BJ (cell line): ENCODE measurements at regions not wholly inside any gene's neighbourhood (a gene's known extent, or its start where the extent isn't known, plus 50 kb on each side); places are given as distances from the start of the nearest gene placed in this dataset.

ENCODE experiments used
- CTCF ChIA-PET: fragments of 350-600 bp; formaldehyde crosslinking; extraction: SDS; loops from one replicate; lab custom pipeline; 2021; ENCODE audit warnings: antibody characterized with exemption, inconsistent platforms; lab: Yijun Ruan, JAX
- POLR2A ChIA-PET: fragments of 300-600 bp; sonication (Branson Sonifier 250); formaldehyde crosslinking; extraction: SDS; loops from one replicate; lab custom pipeline; 2021; ENCODE audit warnings: antibody characterized with exemption; lab: Charles Lee
- DNase-seq: peaks from one replicate; pipeline ENCODE4 v3.0.0-alpha.2; 2011; ENCODE audit warnings: low read depth
- H3K27me3 ChIP-seq: 2 replicates; pipeline ENCODE4 v1.6.0; 2011; ENCODE audit warnings: low read length; ENCODE audit not compliant: control insufficient read depth, insufficient read depth
- H3K36me3 ChIP-seq: 2 replicates; pipeline ENCODE4 v1.5.1; 2011; ENCODE audit warnings: low read length; ENCODE audit not compliant: control insufficient read depth, insufficient read depth
- H3K4me3 ChIP-seq: 2 replicates; pipeline ENCODE4 v1.5.1; 2011; ENCODE audit warnings: low read depth, mild to moderate bottlenecking, control low read depth, low read length
- TF ChIP-seq, protein P1 (sequence below): IDR thresholded peaks from 2 replicates; pipeline ENCODE4 v1.5.1; 2011; ENCODE audit warnings: low read depth, mild to moderate bottlenecking, control low read depth, inconsistent platforms, low read length, moderate library complexity; ENCODE audit not compliant: insufficient read depth

- Histone ChIP-seq H3K36me3 (no peaks in the 10 kb centered on the region), H3K4me3 (no peak overlapping the region), H3K27me3 (no peaks in the 10 kb centered on the region)
- ChIA-PET CTCF (interaction anchor here (0.7 kb wide), 1 partner anchor 102 kb away, joined by 3 read pairs; no protein-coding TSS in a partner anchor), POLR2A (no interaction called here)
- DNase-seq = no peak
- TF ChIP-seq, protein P1, sequence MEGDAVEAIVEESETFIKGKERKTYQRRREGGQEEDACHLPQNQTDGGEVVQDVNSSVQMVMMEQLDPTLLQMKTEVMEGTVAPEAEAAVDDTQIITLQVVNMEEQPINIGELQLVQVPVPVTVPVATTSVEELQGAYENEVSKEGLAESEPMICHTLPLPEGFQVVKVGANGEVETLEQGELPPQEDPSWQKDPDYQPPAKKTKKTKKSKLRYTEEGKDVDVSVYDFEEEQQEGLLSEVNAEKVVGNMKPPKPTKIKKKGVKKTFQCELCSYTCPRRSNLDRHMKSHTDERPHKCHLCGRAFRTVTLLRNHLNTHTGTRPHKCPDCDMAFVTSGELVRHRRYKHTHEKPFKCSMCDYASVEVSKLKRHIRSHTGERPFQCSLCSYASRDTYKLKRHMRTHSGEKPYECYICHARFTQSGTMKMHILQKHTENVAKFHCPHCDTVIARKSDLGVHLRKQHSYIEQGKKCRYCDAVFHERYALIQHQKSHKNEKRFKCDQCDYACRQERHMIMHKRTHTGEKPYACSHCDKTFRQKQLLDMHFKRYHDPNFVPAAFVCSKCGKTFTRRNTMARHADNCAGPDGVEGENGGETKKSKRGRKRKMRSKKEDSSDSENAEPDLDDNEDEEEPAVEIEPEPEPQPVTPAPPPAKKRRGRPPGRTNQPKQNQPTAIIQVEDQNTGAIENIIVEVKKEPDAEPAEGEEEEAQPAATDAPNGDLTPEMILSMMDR = no peak
These were observed 111.6 kb upstream of the GPRIN3 start for GRCh38 chr4:89419111-89419695.

GRCh38 chr4:89416960-89417359, 109.4 kb upstream of the GPRIN3 start:
- no peaks in the 10 kb centered on the region for H3K36me3 ChIP-seq
- no peaks in the 10 kb centered on the region for H3K27me3 ChIP-seq
- DNase-seq = no peak
- TF ChIP-seq, protein P1 = no peak
- ChIA-PET CTCF (interaction anchor here (1.0 kb wide), 1 partner anchor 162 kb away, joined by 5 read pairs; no protein-coding TSS in a partner anchor), POLR2A (no interaction called here)
- H3K4me3 ChIP-seq = no peak overlapping the region

GRCh38 chr4:89413518-89413917, 105.9 kb upstream of the GPRIN3 start:
- H3K4me3 ChIP-seq = no peak overlapping the region
- POLR2A ChIA-PET = no interaction called here
- H3K27me3 ChIP-seq = no peaks in the 10 kb centered on the region
- CTCF ChIA-PET = interaction anchor here (0.6 kb wide), 1 partner anchor 11 kb away, joined by 3 read pairs; no protein-coding TSS in a partner anchor
- TF ChIP-seq, protein P1 = no peak
- no peak for DNase-seq
- no peaks in the 10 kb centered on the region for H3K36me3 ChIP-seq

- ChIA-PET POLR2A (no interaction called here), CTCF (interaction anchor here (0.7 to 1.8 kb wide), 5 partner anchors 9 to 27 kb away, joined by 3 to 5 read pairs (median 4); no protein-coding TSS in a partner anchor)
- Histone ChIP-seq H3K27me3 (no peaks in the 10 kb centered on the region), H3K4me3 (no peak overlapping the region), H3K36me3 (no peaks in the 10 kb centered on the region)
- DNase-seq = no peak
- TF ChIP-seq, protein P1 = no peak
These were observed 104.1 kb upstream of the GPRIN3 start for GRCh38 chr4:89411539-89412309.

DNA sequence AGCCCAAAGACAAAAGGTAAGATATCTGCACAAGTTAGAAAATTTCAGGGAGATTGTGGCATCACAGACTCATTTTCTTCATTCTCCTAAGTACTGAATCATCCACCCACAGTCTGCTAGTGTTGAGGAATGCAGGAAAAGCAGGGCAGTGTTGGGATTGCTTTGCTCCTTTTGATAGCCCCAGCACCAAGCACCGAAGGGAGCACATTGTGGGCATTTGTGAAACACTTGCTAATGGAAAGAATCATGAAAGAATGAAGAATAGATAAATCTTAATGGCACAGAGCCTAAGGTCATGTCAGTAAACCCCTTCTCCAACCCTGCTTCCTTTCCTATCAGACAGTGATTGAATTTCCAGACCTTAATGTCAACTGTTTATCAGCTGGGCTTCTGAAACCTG, 103.1 kb upstream of the GPRIN3 start:
- TF ChIP-seq, protein P1 = no peak
- peak; percentile 28 for DNase-seq
- Histone ChIP-seq H3K36me3 (no peaks in the 10 kb centered on the region), H3K27me3 (no peaks in the 10 kb centered on the region), H3K4me3 (no peak overlapping the region)
- POLR2A ChIA-PET = no interaction called here
- CTCF ChIA-PET = interaction anchor here (1.8 kb wide), 1 partner anchor 11 kb away, joined by 4 read pairs; no protein-coding TSS in a partner anchor
